NCI-H526 treated with DMSO at 0.1 percent for 48 hours (cell line): ENCODE measurements at regions not wholly inside any gene's neighbourhood (a gene's known extent, or its start where the extent isn't known, plus 50 kb on each side); places are given as distances from the start of the nearest gene placed in this dataset.

Experiments
- DNase-seq: peaks from one replicate; lab custom pipeline; 2025; lab: John Stamatoyannopoulos, UW

- no peak for DNase-seq
Measured at GRCh38 chr3:31250116-31250777, 282.5 kb upstream of the STT3B start.

- DNase-seq, result no peak
Measured at GRCh38 chr3:31251083-31251482, 281.6 kb upstream of the STT3B start.

GRCh38 chr3:31252216-31253185, 280.2 kb upstream of the STT3B start:
- DNase-seq, result no peak

GRCh38 chr3:31253782-31254181, 278.9 kb upstream of the STT3B start:
- DNase-seq, result no peak

GRCh38 chr3:31254483-31254882, 278.2 kb upstream of the STT3B start:
- no peak for DNase-seq

GRCh38 chr3:31255007-31255581, 277.6 kb upstream of the STT3B start:
- DNase-seq, result peak; percentile 13

- DNase-seq, result no peak
Measured at GRCh38 chr3:31262201-31262600, 270.5 kb upstream of the STT3B start.

GRCh38 chr3:31263897-31264296, 268.8 kb upstream of the STT3B start:
- no peak for DNase-seq

- DNase-seq, result no peak
Measured at GRCh38 chr3:31265646-31266428, 266.9 kb upstream of the STT3B start.

GRCh38 chr3:31268868-31269267, 263.9 kb upstream of the STT3B start:
- no peak for DNase-seq

- DNase-seq, result no peak
Measured at GRCh38 chr3:31270010-31270409, 262.7 kb upstream of the STT3B start.

GRCh38 chr3:31274326-31275024, 258.2 kb upstream of the STT3B start:
- no peak for DNase-seq

- DNase-seq, result no peak
Measured at GRCh38 chr3:31275038-31275572, 257.6 kb upstream of the STT3B start.

- DNase-seq, result no peak
Measured at GRCh38 chr3:31275583-31275982, 257.1 kb upstream of the STT3B start.

- no peak for DNase-seq
Measured at GRCh38 chr3:31277582-31277981, 255.1 kb upstream of the STT3B start.

GRCh38 chr3:31278532-31278931, 254.2 kb upstream of the STT3B start:
- no peak for DNase-seq

- no peak for DNase-seq
Measured at GRCh38 chr3:31284776-31285175, 247.9 kb upstream of the STT3B start.

- DNase-seq, result no peak
Measured at GRCh38 chr3:31285833-31286486, 246.8 kb upstream of the STT3B start.

GRCh38 chr3:31288224-31288623, 244.5 kb upstream of the STT3B start:
- no peak for DNase-seq

GRCh38 chr3:31288641-31289100, 244.1 kb upstream of the STT3B start:
- no peak for DNase-seq

GRCh38 chr3:31289584-31289983, 243.1 kb upstream of the STT3B start:
- no peak for DNase-seq
